Panc1 (cell line): ENCODE measurements at regions not wholly inside any gene's neighbourhood (a gene's known extent, or its start where the extent isn't known, plus 50 kb on each side); places are given as distances from the start of the nearest gene placed in this dataset.

Source experiments
- ATAC-seq: fragments of 200-7000 bp; cut with Tn5 transposase; 2 replicates; pipeline ENCODE4 v1.9.1; 2020; ENCODE audit warnings: mild to moderate bottlenecking, moderate library complexity
- BruUV-seq: library from RNA; stranded (reverse); fragments of 400-500 nt; replicated peaks from 2 replicates; lab custom pipeline; 2021; lab: Mats Ljungman, UMichigan
- CTCF ChIA-PET: fragments of 300-600 bp; sonication (Branson Sonifier 250); formaldehyde crosslinking; loops from one replicate; lab custom pipeline; 2022; ENCODE audit warnings: antibody characterized with exemption; lab: Charles Lee
- POLR2A ChIA-PET: fragments of 300-600 bp; sonication (Branson Sonifier 250); formaldehyde crosslinking; loops from one replicate; lab custom pipeline; 2022; ENCODE audit warnings: antibody characterized with exemption; lab: Charles Lee
- DNase-seq: peaks from one replicate; pipeline ENCODE4 v3.0.0-alpha.2; 2010; ENCODE audit warnings: low read depth, low spot score
- H3K27ac ChIP-seq: 2 replicates; pipeline ENCODE4 v1.5.1; 2011; ENCODE audit warnings: mild to moderate bottlenecking, low read length, inconsistent platforms
- H3K27me3 ChIP-seq: fragments of 200-500 bp; sonication (Bioruptor generic); 2 replicates; pipeline ENCODE4 v1.6.0; 2014; ENCODE audit warnings: low read length, inconsistent platforms; ENCODE audit not compliant: control insufficient read depth, insufficient read depth
- H3K36me3 ChIP-seq: fragments of 200-500 bp; sonication (Bioruptor generic); 2 replicates; pipeline ENCODE4 v1.5.1; 2014; ENCODE audit warnings: inconsistent platforms, mild to moderate bottlenecking, low read length, moderate library complexity; ENCODE audit not compliant: control insufficient read depth, insufficient read depth
- H3K4me1 ChIP-seq: 2 replicates; pipeline ENCODE4 v1.5.1; 2011; ENCODE audit warnings: inconsistent platforms, mild to moderate bottlenecking, low read length, moderate library complexity; ENCODE audit not compliant: control insufficient read depth, insufficient read depth
- H3K4me3 ChIP-seq, 2 experiments: 2 replicates each; pipeline ENCODE4 v1.5.1; 2011 to 2012; ENCODE audit warnings: low read depth in 2 of 2, low read length in 2 of 2, mild to moderate bottlenecking in 2 of 2, inconsistent platforms in 1 of 2, moderate library complexity in 1 of 2
- H3K9me3 ChIP-seq: fragments of 200-500 bp; sonication (Bioruptor generic); 2 replicates; pipeline ENCODE4 v1.5.1; 2014; ENCODE audit warnings: low read depth, mild to moderate bottlenecking, inconsistent platforms, low read length, moderate library complexity; ENCODE audit not compliant: control insufficient read depth, insufficient read depth
- POLR2AphosphoS5 ChIP-seq: IDR thresholded peaks from 2 replicates; pipeline ENCODE4 v1.6.1; 2012; ENCODE audit warnings: mild to moderate bottlenecking, low read depth, low read length, moderate library complexity
- SIN3A ChIP-seq: IDR thresholded peaks from 2 replicates; pipeline ENCODE4 v1.6.1; 2012; ENCODE audit warnings: low read depth, mild to moderate bottlenecking, low read length, moderate library complexity, borderline replicate concordance; ENCODE audit not compliant: insufficient read depth
- TCF7L2 ChIP-seq: IDR thresholded peaks from 2 replicates; pipeline ENCODE4 v1.6.1; 2011; ENCODE audit warnings: mild to moderate bottlenecking, low read depth, low read length, inconsistent platforms
- in situ Hi-C: cut with HindIII; loops from 2 replicates; pipeline ENCODE4 v1.10.0; 2016; ENCODE audit warnings: low sequenced_read_pairs, low pct_unique_long_range_greater_than_20kb
- intact Hi-C: fragments of 100-400 bp; cut with micrococcal nuclease; formaldehyde crosslinking; loops from one replicate; pipeline ENCODE4 v1.10.0; 2022; ENCODE audit not compliant: unreplicated experiment
- TF ChIP-seq, protein P1 (sequence below): fragments of 450-650 bp; IDR thresholded peaks from 2 replicates; pipeline ENCODE4 v1.5.1; 2017; ENCODE audit warnings: mild to moderate bottlenecking
- TF ChIP-seq, protein P2 (sequence below), 2 experiments: IDR thresholded peaks; 2 replicates each; pipeline ENCODE4 v1.6.1; 2011 to 2012; ENCODE audit warnings: low read depth in 2 of 2, control low read depth in 1 of 2, low read length in 1 of 2, mild to moderate bottlenecking in 1 of 2, moderate library complexity in 1 of 2; ENCODE audit not compliant: insufficient read depth in 1 of 2

DNA sequence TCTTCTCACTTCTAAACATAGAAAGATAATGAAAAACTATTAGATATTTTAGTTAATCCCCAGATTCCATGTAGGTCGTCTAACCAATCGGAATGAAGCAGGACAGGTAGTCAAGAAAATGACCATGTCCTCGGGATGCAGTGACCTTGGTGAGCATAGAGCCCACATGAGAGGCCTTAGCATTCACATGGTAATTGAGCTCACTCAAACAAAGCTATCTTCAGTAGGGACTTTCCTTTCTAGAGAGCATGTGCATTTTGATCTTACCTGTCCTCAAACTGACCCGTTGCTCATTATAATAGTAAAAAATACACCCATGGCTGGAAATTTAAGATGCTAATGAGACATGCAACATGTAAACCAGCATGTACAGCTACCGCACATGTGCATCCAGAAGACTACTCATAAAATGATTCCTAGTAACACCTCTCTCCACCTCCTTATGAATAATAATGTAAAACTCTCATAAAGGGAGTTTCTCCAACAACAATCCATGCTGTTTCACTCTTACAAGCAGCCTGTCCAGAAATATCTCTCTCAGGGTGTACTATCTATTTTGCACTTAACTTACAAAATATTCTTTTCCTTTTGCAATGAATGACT is 274.0 kb upstream of the CDH9 start:
- H3K27me3 ChIP-seq = no peaks in the 10 kb centered on the region
- intact Hi-C loops (no loop called here), in situ Hi-C loops (no loop called here)
- no peaks in the 10 kb centered on the region for H3K4me1 ChIP-seq
- H3K4me3 ChIP-seq = no peak overlapping the region
- DNase-seq = no peak
- H3K27ac ChIP-seq = no peak overlapping the region
- H3K36me3 ChIP-seq = no peaks in the 10 kb centered on the region
- H3K9me3 ChIP-seq = no peaks in the 10 kb centered on the region
- BruUV-seq = no TSS peak
- ChIA-PET POLR2A (no interaction called here), CTCF (no interaction called here)
- TF ChIP-seq TCF7L2 (no peak), POLR2AphosphoS5 (no peak), SIN3A (no peak)
- TF ChIP-seq, protein P1, sequence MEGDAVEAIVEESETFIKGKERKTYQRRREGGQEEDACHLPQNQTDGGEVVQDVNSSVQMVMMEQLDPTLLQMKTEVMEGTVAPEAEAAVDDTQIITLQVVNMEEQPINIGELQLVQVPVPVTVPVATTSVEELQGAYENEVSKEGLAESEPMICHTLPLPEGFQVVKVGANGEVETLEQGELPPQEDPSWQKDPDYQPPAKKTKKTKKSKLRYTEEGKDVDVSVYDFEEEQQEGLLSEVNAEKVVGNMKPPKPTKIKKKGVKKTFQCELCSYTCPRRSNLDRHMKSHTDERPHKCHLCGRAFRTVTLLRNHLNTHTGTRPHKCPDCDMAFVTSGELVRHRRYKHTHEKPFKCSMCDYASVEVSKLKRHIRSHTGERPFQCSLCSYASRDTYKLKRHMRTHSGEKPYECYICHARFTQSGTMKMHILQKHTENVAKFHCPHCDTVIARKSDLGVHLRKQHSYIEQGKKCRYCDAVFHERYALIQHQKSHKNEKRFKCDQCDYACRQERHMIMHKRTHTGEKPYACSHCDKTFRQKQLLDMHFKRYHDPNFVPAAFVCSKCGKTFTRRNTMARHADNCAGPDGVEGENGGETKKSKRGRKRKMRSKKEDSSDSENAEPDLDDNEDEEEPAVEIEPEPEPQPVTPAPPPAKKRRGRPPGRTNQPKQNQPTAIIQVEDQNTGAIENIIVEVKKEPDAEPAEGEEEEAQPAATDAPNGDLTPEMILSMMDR = no peak
- TF ChIP-seq, protein P2, sequence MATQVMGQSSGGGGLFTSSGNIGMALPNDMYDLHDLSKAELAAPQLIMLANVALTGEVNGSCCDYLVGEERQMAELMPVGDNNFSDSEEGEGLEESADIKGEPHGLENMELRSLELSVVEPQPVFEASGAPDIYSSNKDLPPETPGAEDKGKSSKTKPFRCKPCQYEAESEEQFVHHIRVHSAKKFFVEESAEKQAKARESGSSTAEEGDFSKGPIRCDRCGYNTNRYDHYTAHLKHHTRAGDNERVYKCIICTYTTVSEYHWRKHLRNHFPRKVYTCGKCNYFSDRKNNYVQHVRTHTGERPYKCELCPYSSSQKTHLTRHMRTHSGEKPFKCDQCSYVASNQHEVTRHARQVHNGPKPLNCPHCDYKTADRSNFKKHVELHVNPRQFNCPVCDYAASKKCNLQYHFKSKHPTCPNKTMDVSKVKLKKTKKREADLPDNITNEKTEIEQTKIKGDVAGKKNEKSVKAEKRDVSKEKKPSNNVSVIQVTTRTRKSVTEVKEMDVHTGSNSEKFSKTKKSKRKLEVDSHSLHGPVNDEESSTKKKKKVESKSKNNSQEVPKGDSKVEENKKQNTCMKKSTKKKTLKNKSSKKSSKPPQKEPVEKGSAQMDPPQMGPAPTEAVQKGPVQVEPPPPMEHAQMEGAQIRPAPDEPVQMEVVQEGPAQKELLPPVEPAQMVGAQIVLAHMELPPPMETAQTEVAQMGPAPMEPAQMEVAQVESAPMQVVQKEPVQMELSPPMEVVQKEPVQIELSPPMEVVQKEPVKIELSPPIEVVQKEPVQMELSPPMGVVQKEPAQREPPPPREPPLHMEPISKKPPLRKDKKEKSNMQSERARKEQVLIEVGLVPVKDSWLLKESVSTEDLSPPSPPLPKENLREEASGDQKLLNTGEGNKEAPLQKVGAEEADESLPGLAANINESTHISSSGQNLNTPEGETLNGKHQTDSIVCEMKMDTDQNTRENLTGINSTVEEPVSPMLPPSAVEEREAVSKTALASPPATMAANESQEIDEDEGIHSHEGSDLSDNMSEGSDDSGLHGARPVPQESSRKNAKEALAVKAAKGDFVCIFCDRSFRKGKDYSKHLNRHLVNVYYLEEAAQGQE (IDR thresholded peaks at IDR 0.05; ENCODE audit: insufficient read depth in 1 of 2, low read depth in 2 of 2, low read length in 1 of 2) = no peak
- ATAC-seq = no peak

DNA sequence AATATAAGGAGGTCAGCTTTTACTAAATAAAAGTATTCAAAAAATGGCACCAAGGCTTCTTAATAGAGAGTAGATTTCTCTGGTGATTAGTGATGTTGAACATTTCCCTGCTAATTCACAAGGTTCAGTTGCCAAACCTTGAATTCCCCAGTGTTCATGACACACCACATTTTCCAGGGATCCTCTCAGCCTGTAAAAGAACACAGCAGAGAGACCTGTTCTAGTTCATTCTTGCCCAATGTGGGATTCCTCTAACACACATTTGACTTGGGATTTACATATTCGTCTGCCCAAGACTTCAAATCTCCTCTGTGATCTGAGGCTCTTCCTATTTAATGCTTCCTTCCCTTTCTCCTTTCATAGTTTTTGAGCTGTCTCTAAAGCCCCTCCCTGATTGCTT is 273.2 kb upstream of the CDH9 start:
- ATAC-seq (no peak), DNase-seq (no peak)
- CTCF ChIA-PET = no interaction called here
- H3K27me3 ChIP-seq = no peaks in the 10 kb centered on the region
- H3K4me3 ChIP-seq = no peak overlapping the region
- intact Hi-C loops (no loop called here), in situ Hi-C loops (no loop called here)
- no peak overlapping the region for H3K27ac ChIP-seq
- POLR2A ChIA-PET = no interaction called here
- TF ChIP-seq, protein P2 (IDR thresholded peaks at IDR 0.05; ENCODE audit: insufficient read depth in 1 of 2, low read depth in 2 of 2, low read length in 1 of 2) = no peak
- TF ChIP-seq TCF7L2 = no peak
- TF ChIP-seq, protein P1 = no peak
- no peak for TF ChIP-seq SIN3A
- no peak for TF ChIP-seq POLR2AphosphoS5
- no peaks in the 10 kb centered on the region for H3K36me3 ChIP-seq
- no peaks in the 10 kb centered on the region for H3K9me3 ChIP-seq
- no TSS peak for BruUV-seq
- no peaks in the 10 kb centered on the region for H3K4me1 ChIP-seq
